HG03280 (cell line): ENCODE measurements at regions not wholly inside any gene's neighbourhood (a gene's known extent, or its start where the extent isn't known, plus 50 kb on each side); places are given as distances from the start of the nearest gene placed in this dataset.
"Not testable (repeated sequence)": the region's sequence is repeated elsewhere in the genome, so short reads cannot be mapped to it uniquely, and the experiment has no call there.

Experiments
- ATAC-seq: cut with Tn5 transposase; IDR thresholded peaks from one replicate; pipeline ENCODE4 v1.9.1; 2021; ENCODE audit warnings: mild to moderate bottlenecking, moderate library complexity; ENCODE audit not compliant: unreplicated experiment

DNA sequence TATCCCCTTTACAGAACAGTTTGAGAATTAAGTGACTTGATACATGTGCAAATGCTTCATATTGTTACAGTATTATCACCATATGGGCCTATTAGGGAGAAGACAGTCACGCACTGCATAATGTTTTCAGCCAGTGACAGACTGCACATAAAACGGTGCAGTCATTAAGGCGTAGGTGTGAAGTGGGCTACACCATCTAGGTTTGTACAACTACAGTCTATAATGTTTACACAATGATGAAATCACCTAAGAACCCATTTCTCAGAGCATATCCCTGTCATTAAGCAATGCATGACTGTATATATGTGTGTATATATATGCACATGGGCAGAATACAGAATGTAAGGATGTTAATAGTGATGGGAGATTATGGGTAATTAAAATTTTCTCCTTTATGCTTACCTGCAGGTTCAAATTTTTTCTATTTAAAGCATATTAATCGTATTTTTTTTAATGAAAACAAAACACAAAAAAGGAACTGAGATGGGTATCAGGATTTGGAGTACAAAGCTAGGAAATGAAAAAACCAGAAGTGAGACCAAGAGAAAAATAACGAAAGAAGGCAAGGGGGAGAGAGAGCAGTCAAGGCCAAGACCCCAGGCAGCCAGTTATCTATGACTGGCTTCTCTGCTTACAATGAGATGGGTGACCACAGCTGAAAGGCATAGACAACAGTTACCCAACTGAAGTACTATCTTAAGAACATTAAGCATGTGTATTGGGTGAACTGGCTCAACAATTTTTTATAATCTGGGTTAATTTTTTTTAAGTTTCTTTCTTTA lies 122.9 kb upstream of the DAB1 start:
- no peak for ATAC-seq

DNA sequence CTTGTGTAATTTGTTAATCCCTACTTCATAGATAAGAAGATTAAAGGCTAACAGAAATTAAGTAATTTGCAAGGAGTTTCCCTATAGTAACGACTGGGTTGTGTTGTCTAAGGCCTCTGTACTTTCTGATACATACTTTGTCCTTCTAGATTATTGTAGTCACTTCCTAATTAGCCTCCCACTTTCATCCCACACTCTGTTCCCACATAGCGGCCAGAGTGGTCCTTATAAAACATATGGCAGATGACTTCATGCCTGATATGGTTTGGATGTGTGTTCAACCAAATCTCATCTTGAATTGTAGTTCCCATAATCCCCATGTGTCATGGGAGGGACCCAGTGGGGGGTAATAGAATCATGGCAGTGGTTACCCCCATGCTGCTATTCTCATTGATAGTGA lies 120.5 kb upstream of the DAB1 start:
- no peak for ATAC-seq

DNA sequence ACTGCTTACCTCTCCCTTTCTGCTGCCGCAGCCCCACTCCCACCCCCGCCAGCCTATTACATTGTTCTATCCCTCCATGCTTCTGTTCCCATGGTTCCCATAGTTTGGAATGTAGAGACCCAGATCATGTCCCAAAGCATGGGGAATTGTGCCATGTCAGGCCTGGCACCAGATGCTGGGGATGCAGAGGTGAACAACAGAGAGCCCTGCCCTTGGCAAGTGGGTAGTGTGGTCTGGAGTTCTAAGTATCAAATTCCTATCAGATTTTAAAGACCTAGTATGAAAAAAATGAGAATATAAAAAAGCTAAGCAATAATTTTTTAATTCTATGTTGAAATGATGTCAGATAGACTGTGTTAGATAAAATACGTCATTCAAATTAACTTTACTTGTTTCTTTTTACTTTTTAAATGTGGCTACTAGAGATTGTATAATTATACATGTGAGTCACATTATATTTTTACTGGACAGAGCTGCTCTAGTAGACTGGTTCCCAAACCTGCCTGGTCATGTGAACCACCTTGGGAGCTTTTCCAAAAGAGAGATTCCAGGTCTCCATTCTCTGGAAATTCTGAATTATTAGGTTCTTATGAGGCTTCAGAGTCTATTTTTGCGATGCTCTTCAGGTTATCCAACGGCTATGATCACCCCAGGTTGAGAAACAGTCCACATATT lies 113.0 kb upstream of the DAB1 start:
- ATAC-seq: no peak

GRCh38 chr1:57532299-57532698 lies 108.4 kb upstream of the DAB1 start:
- ATAC-seq: no peak

DNA sequence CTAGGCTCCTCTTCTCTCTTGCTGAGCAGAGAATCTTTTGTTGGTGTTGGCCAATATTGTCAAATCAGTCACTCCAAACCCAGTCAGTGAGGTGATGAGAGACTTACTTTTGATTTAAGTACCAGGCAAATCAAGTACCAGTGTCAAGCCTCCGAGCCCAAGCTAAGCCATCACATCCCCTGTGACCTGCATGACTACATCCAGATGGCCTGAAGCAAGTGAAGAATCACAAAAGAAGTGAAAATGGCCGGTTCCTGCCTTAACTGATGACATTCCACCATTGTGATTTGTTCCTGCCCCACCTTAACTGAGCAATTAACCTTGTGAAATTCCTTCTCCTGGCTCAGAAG lies 107.0 kb upstream of the DAB1 start:
- ATAC-seq: not testable (repeated sequence)

DNA sequence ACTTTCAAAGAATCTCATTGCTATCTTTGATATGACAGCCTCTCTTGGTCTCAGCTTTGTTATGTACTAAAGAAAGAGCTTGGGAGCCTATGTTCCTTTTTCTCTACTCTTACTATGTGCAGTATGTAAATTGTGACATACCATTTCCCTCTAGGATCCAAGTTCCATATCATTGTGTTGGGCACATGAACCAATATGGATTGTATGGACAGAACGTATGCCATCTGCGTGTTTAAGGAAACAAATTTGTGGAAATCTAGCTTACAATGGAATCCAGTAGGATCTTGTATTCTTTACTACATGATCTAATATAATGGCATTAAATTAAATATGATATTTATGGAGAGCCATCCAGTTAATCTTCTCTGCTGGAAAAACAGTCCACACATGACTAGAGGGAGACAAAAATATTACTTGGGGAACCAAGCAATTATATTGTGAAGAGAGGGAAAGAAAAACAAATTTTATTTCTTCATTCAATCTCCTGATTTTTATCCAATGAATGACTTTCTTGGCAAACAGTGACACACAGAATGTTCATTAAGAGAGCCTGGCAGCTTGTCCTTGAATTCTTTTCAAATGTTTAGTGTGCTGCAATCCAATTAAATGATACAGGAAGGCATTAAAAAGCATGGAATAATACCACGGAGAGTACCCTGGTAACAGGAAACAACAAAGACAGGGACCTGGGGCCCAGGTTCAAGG lies 106.5 kb upstream of the DAB1 start:
- no peak for ATAC-seq

GRCh38 chr1:57522575-57522974 lies 98.7 kb upstream of the DAB1 start:
- no peak for ATAC-seq

- no peak for ATAC-seq
Measured at GRCh38 chr1:57520743-57521515, 97.1 kb upstream of the DAB1 start.

DNA sequence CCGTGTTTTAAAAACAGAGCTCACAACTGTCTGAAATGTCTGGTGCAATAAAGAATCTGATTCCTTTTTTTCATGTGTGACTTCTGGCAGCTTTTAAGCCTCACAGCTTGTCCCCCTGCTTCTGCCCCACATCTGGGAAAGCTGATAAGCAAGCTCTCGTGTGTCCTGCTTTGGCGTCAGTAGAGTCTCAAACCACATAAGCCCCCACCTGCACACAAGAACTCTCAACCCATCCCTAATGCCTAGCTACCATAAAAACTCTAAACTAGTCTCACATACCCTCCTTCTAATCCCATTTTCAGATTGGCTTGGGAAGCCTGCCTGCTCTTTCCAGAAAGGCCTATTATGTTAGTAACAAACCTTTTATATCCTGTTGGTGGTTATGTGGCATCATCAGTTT lies 94.6 kb upstream of the DAB1 start:
- no peak for ATAC-seq

GRCh38 chr1:57517587-57518374 lies 93.9 kb upstream of the DAB1 start:
- no peak for ATAC-seq

DNA sequence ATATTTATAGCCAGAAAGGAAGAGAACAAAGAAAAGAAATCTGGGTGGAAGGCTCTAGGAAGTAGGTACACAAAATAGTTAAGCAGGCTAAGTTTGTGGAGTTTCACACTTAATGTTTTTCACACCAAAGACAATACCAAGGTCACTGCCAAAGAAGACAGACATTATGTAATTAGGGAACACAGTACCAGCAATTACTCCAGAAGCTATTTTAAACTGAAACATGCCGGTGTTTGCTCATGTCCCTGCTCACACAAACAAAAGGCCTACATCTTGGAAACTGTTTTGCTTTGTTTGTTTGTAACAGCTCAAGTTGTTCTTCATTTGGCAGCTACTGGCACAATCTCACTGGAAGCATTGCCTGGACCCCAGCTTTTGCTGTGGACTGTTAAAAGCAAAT lies 88.5 kb upstream of the DAB1 start:
- no peak for ATAC-seq

DNA sequence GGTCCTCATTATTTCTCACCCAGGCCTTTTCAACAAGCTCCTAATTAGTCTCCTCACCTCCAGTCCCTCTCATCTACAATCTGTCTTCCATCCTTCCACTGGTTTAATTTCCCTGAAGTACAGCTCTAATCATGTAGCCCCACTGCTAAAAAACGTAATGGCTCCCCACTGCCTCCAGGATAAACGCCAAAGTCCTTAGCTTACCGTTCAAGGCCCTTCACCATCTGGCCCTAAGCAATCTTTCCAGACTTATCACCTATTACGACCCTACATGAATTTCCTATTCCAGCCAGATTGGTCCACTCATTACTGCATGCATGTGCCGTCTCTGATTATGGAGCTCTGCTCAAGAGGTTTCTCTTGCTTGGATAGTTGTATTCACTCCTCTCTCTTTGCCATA lies 83.1 kb upstream of the DAB1 start:
- ATAC-seq: no peak

GRCh38 chr1:57503337-57503736 lies 79.5 kb upstream of the DAB1 start:
- no peak for ATAC-seq

DNA sequence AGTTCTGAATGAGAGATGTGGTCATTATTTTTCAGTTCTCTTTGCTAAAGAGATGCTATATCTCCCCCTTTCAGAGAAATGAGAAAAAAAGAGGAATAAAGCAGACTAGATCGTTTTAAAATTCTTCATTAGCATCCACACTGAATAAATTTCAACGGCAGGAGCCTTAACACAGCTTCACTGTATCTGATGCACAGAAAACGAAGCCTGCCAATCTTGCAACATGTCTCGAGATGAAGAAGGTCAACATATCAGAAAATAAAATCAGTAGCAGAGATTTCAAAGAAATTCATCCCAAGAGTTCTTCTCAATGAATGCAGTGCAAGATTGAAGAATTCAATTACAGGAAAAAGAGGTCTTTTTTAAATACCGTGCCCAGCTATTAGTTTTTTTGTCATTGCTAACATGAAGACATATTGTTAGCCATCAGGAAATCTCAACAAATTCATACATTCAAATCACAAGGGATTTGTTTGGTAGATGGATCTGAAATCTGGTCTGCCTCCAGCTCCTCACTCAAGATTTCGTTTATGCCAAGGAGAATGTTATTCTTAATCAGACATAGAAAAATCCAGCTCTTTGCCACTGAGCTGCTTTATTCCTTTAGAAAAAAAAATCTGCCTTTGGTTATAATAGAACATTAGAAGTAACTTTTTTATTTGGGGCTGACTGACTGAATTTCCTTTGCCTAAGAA lies 76.4 kb upstream of the DAB1 start:
- no peak for ATAC-seq

- ATAC-seq: no peak
Measured at GRCh38 chr1:57494530-57495079, 70.7 kb upstream of the DAB1 start.

GRCh38 chr1:57492586-57493226 lies 68.8 kb upstream of the DAB1 start:
- no peak for ATAC-seq

- no peak for ATAC-seq
Measured at GRCh38 chr1:57489358-57490036, 65.6 kb upstream of the DAB1 start.

- no peak for ATAC-seq
Measured at GRCh38 chr1:57485643-57486042, 61.8 kb upstream of the DAB1 start.

- ATAC-seq: no peak
Measured at GRCh38 chr1:57483954-57484353, 60.1 kb upstream of the DAB1 start.
